Endothelial cell of umbilical vein (primary cell): ENCODE measurements at regions not wholly inside any gene's neighbourhood (a gene's known extent, or its start where the extent isn't known, plus 50 kb on each side); places are given as distances from the start of the nearest gene placed in this dataset.

Experiments used
- BruUV-seq: library from RNA; stranded (reverse); fragments of 400-500 nt; replicated peaks from 2 replicates; lab custom pipeline; 2021; lab: Mats Ljungman, UMichigan
- CTCF ChIA-PET: fragments of 300-600, 350-600 bp; sonication (Branson Sonifier 250); formaldehyde crosslinking; loops from one replicate; lab custom pipeline; 2021; ENCODE audit warnings: antibody characterized with exemption, inconsistent platforms; lab: Charles Lee
- POLR2A ChIA-PET: fragments of 300-600, 350-600 bp; sonication (Branson Sonifier 250); formaldehyde crosslinking; loops from one replicate; lab custom pipeline; 2021; ENCODE audit warnings: antibody characterized with exemption, inconsistent platforms; lab: Charles Lee
- DNase-seq: peaks from one replicate; pipeline ENCODE4 v3.0.0-alpha.2; 2011; ENCODE audit warnings: low read depth, low spot score
- FAIRE-seq: peaks from 2 replicates; lab custom pipeline; 2011; peaks lifted over from hg19 to GRCh38; lab: Jason Lieb, UNC
- H2AFZ ChIP-seq: 2 replicates; pipeline ENCODE4 v1.6.0; 2012; ENCODE audit warnings: low read depth, low read length, control low read depth, inconsistent platforms
- H3K27ac ChIP-seq: 2 replicates; pipeline ENCODE4 v1.5.1; 2011; ENCODE audit warnings: low read depth, mild to moderate bottlenecking, control low read depth, low read length, moderate library complexity; ENCODE audit not compliant: insufficient read depth
- H3K27me3 ChIP-seq, 2 experiments: 2 replicates each; pipeline versions ENCODE4 v1.6.0 to v1.6.1; 2011; ENCODE audit warnings: low read length in 2 of 2, mixed read lengths in 1 of 2; ENCODE audit not compliant: control insufficient read depth in 2 of 2, insufficient read depth in 2 of 2
- H3K36me3 ChIP-seq, 2 experiments: 2 replicates in 1 of 2; 3 replicates in 1 of 2; pipeline ENCODE4 v1.5.1; 2011; ENCODE audit warnings: low read length in 2 of 2, mild to moderate bottlenecking in 1 of 2, moderate library complexity in 1 of 2; ENCODE audit not compliant: control insufficient read depth in 2 of 2, insufficient read depth in 2 of 2; ENCODE audit errors: extremely low read depth in 1 of 2
- H3K4me1 ChIP-seq: 3 replicates; pipeline ENCODE4 v1.5.1; 2011; ENCODE audit warnings: mild to moderate bottlenecking, low read length; ENCODE audit not compliant: control insufficient read depth, insufficient read depth; ENCODE audit errors: extremely low read depth
- H3K4me2 ChIP-seq: 2 replicates; pipeline ENCODE4 v1.6.1; 2011; ENCODE audit warnings: low read length, control low read depth, mixed read lengths; ENCODE audit not compliant: insufficient read depth
- H3K4me3 ChIP-seq, 3 experiments: fragments of 200-600 bp in 1 of 3; sonication (generic), shearing (Covaris generic) in 1 of 3; replicated peaks in 1 of 3; 2 replicates each; pipeline ENCODE4 v1.5.1; 2011 to 2016; ENCODE audit warnings: control low read depth in 3 of 3, low read length in 3 of 3, mild to moderate bottlenecking in 2 of 3, inconsistent platforms in 1 of 3, low read depth in 1 of 3, moderate library complexity in 1 of 3; ENCODE audit not compliant: insufficient read depth in 1 of 3
- H3K79me2 ChIP-seq: 2 replicates; pipeline ENCODE4 v1.6.0; 2012; ENCODE audit warnings: low read length, inconsistent platforms; ENCODE audit not compliant: control insufficient read depth, insufficient read depth
- H3K9ac ChIP-seq: replicated peaks from 2 replicates; pipeline ENCODE3; 2011; ENCODE audit warnings: low read length, control low read depth; ENCODE audit not compliant: insufficient read depth; ENCODE audit errors: extremely low read depth
- H3K9me1 ChIP-seq: replicated peaks from 3 replicates; pipeline ENCODE4 v1.6.0; 2011; ENCODE audit warnings: mild to moderate bottlenecking, low read length; ENCODE audit not compliant: control insufficient read depth, insufficient read depth; ENCODE audit errors: extremely low read depth
- H3K9me3 ChIP-seq: replicated peaks from 2 replicates; pipeline ENCODE4 v1.5.1; 2012; ENCODE audit warnings: low read length, inconsistent platforms; ENCODE audit not compliant: control insufficient read depth, insufficient read depth
- H4K20me1 ChIP-seq: replicated peaks from 2 replicates; pipeline ENCODE3; 2011; ENCODE audit warnings: mild to moderate bottlenecking, low read length; ENCODE audit not compliant: control insufficient read depth, insufficient read depth; ENCODE audit errors: extremely low read depth
- CTCF ChIP-seq, 2 donors: IDR thresholded peaks; 1 replicate in 1 of 2; 2 replicates in 1 of 2; pipeline ENCODE4 v1.5.1; 2011; ENCODE audit warnings: low read length in 2 of 2, mild to moderate bottlenecking in 2 of 2, moderate library complexity in 2 of 2, control low read depth in 1 of 2, inconsistent platforms in 1 of 2, low read depth in 1 of 2; ENCODE audit not compliant: insufficient read depth in 1 of 2; ENCODE audit errors: extremely low read depth in 1 of 2
- EZH2 ChIP-seq: IDR thresholded peaks from 2 replicates; pipeline ENCODE4 v1.6.1; 2012; ENCODE audit warnings: borderline replicate concordance, low read depth, mild to moderate bottlenecking, moderate library complexity, low read length, inconsistent platforms; ENCODE audit not compliant: severe bottlenecking
- FOS ChIP-seq: IDR thresholded peaks from 2 replicates; pipeline ENCODE4 v1.6.1; 2011; ENCODE audit warnings: mild to moderate bottlenecking, low read length, moderate library complexity, borderline replicate concordance; ENCODE audit not compliant: insufficient read depth
- GATA2 ChIP-seq: IDR thresholded peaks from 2 replicates; pipeline ENCODE4 v1.7.0; 2011; ENCODE audit warnings: low read depth, mild to moderate bottlenecking, moderate library complexity, mixed read lengths, low read length; ENCODE audit not compliant: insufficient read length, insufficient read depth
- JUN ChIP-seq: IDR thresholded peaks from 2 replicates; pipeline ENCODE4 v1.6.1; 2011; ENCODE audit warnings: borderline replicate concordance, low read depth; ENCODE audit not compliant: insufficient read length, insufficient read depth
- MYC ChIP-seq: IDR thresholded peaks from one replicate; pipeline ENCODE4 v1.6.1; 2011; ENCODE audit warnings: mild to moderate bottlenecking, low read depth, low read length
- POLR2A ChIP-seq: IDR thresholded peaks from 2 replicates; pipeline ENCODE4 v1.6.1; 2012; ENCODE audit warnings: low read depth, mild to moderate bottlenecking, control low read depth, low read length
- POLR2AphosphoS5 ChIP-seq: IDR thresholded peaks from 2 replicates; pipeline ENCODE4 v1.6.1; 2012; ENCODE audit warnings: low read depth, mild to moderate bottlenecking, control low read depth, low read length, moderate library complexity; ENCODE audit not compliant: insufficient read depth
- dilution Hi-C: fragments of 300-500 bp; cut with MboI; formaldehyde crosslinking; loops from one replicate; pipeline ENCODE4 v1.15.0; 2019; ENCODE audit warnings: low sequenced_read_pairs; ENCODE audit not compliant: extremely low pct_ligation_motif_present
- intact Hi-C: fragments of 100-400 bp; cut with micrococcal nuclease; formaldehyde crosslinking; loops from one replicate; pipeline ENCODE4 v1.10.0; 2022
- TF ChIP-seq, protein P1 (sequence below): IDR thresholded peaks from 2 replicates; pipeline ENCODE4 v1.6.1; 2011; ENCODE audit not compliant: insufficient read depth, insufficient read length

DNA sequence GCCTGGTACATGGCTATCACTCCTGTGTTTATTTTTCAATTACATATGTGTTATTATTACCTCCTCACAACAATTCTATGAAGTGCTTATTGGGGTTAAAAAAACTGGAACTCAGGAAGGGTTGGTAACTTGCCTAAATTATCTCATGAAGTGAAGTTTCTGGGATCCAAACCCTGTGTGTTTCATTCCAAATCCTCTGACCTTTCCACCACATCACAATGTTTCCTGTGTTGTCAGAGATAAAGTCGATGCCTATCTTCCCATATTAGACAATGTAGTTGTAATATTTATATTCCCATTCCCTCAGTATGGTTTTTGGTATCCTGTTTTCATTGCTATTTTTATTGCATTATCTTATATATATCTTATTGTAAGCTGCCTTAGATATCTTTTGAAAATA lies 269.1 kb upstream of the CFAP20DC start:
- Histone ChIP-seq H3K9me1 (no peaks in the 10 kb centered on the region), H3K36me3 (no peaks in the 10 kb centered on the region), H3K9ac (no peak overlapping the region), H3K79me2 (no peaks in the 10 kb centered on the region), H2AFZ (no peak overlapping the region), H3K4me1 (no peaks in the 10 kb centered on the region), H3K27ac (no peak overlapping the region), H3K27me3 (no peaks in the 10 kb centered on the region), H3K9me3 (no peaks in the 10 kb centered on the region), H3K4me3 (no peak overlapping the region), H4K20me1 (no peaks in the 10 kb centered on the region), H3K4me2 (no peak overlapping the region)
- DNase-seq (no peak), FAIRE-seq (no peak)
- ChIA-PET CTCF (no interaction called here), POLR2A (no interaction called here)
- TF ChIP-seq GATA2 (no peak), POLR2AphosphoS5 (no peak), CTCF (IDR thresholded peaks at IDR 0.05; ENCODE audit: extremely low read depth in 1 of 2, insufficient read depth in 1 of 2, low read depth in 1 of 2, low read length in 2 of 2) (no peak), MYC (no peak), JUN (no peak), EZH2 (no peak), FOS (no peak), POLR2A (no peak)
- TF ChIP-seq, protein P1, sequence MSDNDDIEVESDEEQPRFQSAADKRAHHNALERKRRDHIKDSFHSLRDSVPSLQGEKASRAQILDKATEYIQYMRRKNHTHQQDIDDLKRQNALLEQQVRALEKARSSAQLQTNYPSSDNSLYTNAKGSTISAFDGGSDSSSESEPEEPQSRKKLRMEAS = no peak
- dilution Hi-C loops (no loop called here), intact Hi-C loops (no loop called here)
- no TSS peak for BruUV-seq
